HL-60 (cell line): ENCODE measurements at regions not wholly inside any gene's neighbourhood (a gene's known extent, or its start where the extent isn't known, plus 50 kb on each side); places are given as distances from the start of the nearest gene placed in this dataset.

ENCODE experiments used
- DNase-seq, 2 experiments: peaks; one replicate each; pipeline ENCODE4 v3.0.0-alpha.2; 2010 to 2020; ENCODE audit warnings: low read depth in 1 of 2, low spot score in 1 of 2
- H3K27ac ChIP-seq: fragments of 250-450 bp; sonication (Bioruptor Pico); replicated peaks from 2 replicates; pipeline ENCODE4 v1.5.1; 2020; ENCODE audit warnings: mild to moderate bottlenecking, moderate library complexity
- H3K27me3 ChIP-seq: fragments of 250-450 bp; sonication (Bioruptor Pico); 2 replicates; pipeline ENCODE4 v1.5.1; 2021; ENCODE audit warnings: mild to moderate bottlenecking, moderate library complexity; ENCODE audit not compliant: insufficient read depth, poor library complexity, severe bottlenecking
- H3K4me3 ChIP-seq: replicated peaks from 2 replicates; pipeline ENCODE4 v1.5.1; 2011; ENCODE audit warnings: mild to moderate bottlenecking, control low read depth, low read length; ENCODE audit not compliant: insufficient read depth
- GABPA ChIP-seq: IDR thresholded peaks from 2 replicates; pipeline ENCODE4 v1.6.1; 2012; ENCODE audit warnings: low read depth
- POLR2AphosphoS5 ChIP-seq: IDR thresholded peaks from 2 replicates; pipeline ENCODE4 v1.6.1; 2012; ENCODE audit warnings: low read depth
- SPI1 ChIP-seq: IDR thresholded peaks from 2 replicates; pipeline ENCODE4 v1.6.1; 2012; ENCODE audit warnings: low read depth, mild to moderate bottlenecking, borderline replicate concordance
- TF ChIP-seq, protein P1 (sequence below): IDR thresholded peaks from 2 replicates; pipeline ENCODE4 v1.6.1; 2012; ENCODE audit warnings: low read depth; ENCODE audit not compliant: insufficient replicate concordance
- TF ChIP-seq, protein P2 (sequence below): IDR thresholded peaks from one replicate; pipeline ENCODE4 v1.5.1; 2011; ENCODE audit warnings: low read length, control low read depth, inconsistent platforms; ENCODE audit not compliant: insufficient read depth

DNA sequence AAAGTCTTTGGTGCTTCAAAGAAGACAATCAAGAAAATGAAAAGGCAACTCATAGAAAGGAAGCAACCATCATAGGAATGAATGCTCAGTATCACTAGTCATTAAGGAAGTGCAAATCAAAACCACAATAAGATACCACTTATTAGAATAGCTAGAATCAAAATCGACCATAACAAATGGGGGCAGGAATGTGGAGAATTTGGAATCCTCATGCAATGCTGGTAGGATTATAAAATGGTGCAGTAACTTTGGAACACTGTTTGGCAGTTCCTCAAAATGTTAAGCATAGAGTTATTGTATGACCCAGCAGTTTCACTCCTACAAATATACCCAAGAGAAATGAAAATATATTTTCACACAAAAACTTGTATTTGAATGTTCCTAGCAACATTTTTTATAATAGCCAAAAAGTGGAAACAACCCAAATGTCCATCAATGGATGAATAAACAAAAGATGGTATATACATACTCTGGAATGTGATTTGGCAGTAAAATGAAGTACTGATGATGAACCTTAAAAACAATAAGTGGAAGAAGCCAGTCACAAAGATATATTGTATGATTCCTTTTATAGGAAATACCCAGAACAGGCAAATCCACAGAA, 105.6 kb downstream of the MIS18A start:
- H3K27me3 ChIP-seq, result peaks cover 4% of the 10 kb centered on the region
- no peak overlapping the region for H3K27ac ChIP-seq
- TF ChIP-seq SPI1 (no peak), GABPA (no peak), POLR2AphosphoS5 (no peak)
- TF ChIP-seq, protein P1, sequence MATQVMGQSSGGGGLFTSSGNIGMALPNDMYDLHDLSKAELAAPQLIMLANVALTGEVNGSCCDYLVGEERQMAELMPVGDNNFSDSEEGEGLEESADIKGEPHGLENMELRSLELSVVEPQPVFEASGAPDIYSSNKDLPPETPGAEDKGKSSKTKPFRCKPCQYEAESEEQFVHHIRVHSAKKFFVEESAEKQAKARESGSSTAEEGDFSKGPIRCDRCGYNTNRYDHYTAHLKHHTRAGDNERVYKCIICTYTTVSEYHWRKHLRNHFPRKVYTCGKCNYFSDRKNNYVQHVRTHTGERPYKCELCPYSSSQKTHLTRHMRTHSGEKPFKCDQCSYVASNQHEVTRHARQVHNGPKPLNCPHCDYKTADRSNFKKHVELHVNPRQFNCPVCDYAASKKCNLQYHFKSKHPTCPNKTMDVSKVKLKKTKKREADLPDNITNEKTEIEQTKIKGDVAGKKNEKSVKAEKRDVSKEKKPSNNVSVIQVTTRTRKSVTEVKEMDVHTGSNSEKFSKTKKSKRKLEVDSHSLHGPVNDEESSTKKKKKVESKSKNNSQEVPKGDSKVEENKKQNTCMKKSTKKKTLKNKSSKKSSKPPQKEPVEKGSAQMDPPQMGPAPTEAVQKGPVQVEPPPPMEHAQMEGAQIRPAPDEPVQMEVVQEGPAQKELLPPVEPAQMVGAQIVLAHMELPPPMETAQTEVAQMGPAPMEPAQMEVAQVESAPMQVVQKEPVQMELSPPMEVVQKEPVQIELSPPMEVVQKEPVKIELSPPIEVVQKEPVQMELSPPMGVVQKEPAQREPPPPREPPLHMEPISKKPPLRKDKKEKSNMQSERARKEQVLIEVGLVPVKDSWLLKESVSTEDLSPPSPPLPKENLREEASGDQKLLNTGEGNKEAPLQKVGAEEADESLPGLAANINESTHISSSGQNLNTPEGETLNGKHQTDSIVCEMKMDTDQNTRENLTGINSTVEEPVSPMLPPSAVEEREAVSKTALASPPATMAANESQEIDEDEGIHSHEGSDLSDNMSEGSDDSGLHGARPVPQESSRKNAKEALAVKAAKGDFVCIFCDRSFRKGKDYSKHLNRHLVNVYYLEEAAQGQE, result no peak
- TF ChIP-seq, protein P2, sequence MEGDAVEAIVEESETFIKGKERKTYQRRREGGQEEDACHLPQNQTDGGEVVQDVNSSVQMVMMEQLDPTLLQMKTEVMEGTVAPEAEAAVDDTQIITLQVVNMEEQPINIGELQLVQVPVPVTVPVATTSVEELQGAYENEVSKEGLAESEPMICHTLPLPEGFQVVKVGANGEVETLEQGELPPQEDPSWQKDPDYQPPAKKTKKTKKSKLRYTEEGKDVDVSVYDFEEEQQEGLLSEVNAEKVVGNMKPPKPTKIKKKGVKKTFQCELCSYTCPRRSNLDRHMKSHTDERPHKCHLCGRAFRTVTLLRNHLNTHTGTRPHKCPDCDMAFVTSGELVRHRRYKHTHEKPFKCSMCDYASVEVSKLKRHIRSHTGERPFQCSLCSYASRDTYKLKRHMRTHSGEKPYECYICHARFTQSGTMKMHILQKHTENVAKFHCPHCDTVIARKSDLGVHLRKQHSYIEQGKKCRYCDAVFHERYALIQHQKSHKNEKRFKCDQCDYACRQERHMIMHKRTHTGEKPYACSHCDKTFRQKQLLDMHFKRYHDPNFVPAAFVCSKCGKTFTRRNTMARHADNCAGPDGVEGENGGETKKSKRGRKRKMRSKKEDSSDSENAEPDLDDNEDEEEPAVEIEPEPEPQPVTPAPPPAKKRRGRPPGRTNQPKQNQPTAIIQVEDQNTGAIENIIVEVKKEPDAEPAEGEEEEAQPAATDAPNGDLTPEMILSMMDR, result no peak
- no peak for DNase-seq
- H3K4me3 ChIP-seq, result no peak overlapping the region

DNA sequence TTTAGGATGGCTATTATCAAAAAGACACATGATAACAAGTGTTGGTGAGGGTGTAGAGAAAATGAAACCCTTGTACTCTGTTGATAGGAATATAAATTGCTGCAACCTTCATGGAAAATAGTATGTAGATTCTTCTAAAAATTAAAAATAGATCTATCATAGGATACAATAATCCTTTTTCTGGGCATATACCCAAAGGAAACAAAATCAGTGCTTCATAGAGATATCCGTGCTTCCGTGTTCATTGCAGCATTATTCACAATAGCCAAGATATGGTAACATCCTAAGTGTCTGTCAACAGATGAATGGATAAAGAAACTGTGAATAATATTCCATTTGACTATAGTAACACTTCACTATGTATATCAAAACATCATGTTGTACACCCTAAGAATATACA, 106.7 kb downstream of the MIS18A start:
- TF ChIP-seq, protein P1, result no peak
- TF ChIP-seq POLR2AphosphoS5 (no peak), GABPA (no peak), SPI1 (no peak)
- TF ChIP-seq, protein P2, result no peak
- Histone ChIP-seq H3K4me3 (no peak overlapping the region), H3K27me3 (peaks cover 4% of the 10 kb centered on the region), H3K27ac (no peak overlapping the region)
- no peak for DNase-seq

DNA sequence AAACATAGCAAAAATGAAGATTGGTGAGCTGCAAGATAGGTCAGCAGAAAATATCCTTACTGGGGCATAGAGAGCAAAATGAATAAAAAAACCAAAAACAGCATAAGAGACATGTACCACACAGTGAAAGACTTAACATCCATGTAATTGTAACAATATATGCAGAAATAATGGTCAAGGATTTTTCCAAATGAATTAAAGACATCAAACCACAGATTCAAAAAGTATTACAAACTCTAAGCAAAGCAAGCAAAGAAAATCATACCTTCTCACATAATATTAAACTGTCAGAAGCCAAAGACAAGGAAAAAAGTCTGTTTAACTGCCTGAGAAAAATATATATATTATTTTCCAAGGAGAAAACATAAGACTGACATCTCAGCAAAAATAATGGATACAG, 111.3 kb downstream of the MIS18A start:
- peaks cover 6% of the 10 kb centered on the region for H3K27me3 ChIP-seq
- no peak for DNase-seq
- TF ChIP-seq SPI1, result no peak
- TF ChIP-seq, protein P2, result no peak
- no peak for TF ChIP-seq GABPA
- TF ChIP-seq POLR2AphosphoS5, result no peak
- TF ChIP-seq, protein P1, result no peak
- no peak overlapping the region for H3K27ac ChIP-seq
- no peak overlapping the region for H3K4me3 ChIP-seq
